H9 (cell line): ENCODE measurements at regions not wholly inside any gene's neighbourhood (a gene's known extent, or its start where the extent isn't known, plus 50 kb on each side); places are given as distances from the start of the nearest gene placed in this dataset.

ENCODE experiments used
- DNase-seq: peaks from one replicate; pipeline ENCODE4 v3.0.0-alpha.2; 2017
- H2AFZ ChIP-seq: one replicate; pipeline ENCODE4 v1.6.1; 2013; ENCODE audit warnings: mild to moderate bottlenecking, low read length, control low read depth, moderate library complexity
- H2AK5ac ChIP-seq: 2 replicates; pipeline ENCODE4 v1.6.1; 2013; ENCODE audit warnings: low read length, control low read depth, mixed read lengths; ENCODE audit not compliant: insufficient read length
- H2BK120ac ChIP-seq: one replicate; pipeline ENCODE4 v1.6.1; 2013; ENCODE audit warnings: low read depth, mild to moderate bottlenecking, low read length, control low read depth, inconsistent platforms; ENCODE audit not compliant: poor library complexity, severe bottlenecking
- H2BK12ac ChIP-seq: 2 replicates; pipeline ENCODE4 v1.6.1; 2013; ENCODE audit warnings: low read length, control low read depth, mixed read lengths, low read depth; ENCODE audit not compliant: insufficient read length
- H2BK15ac ChIP-seq: 2 replicates; pipeline ENCODE4 v1.6.1; 2013; ENCODE audit warnings: low read depth, low read length, control low read depth
- H2BK20ac ChIP-seq: one replicate; pipeline ENCODE4 v1.6.1; 2013; ENCODE audit warnings: low read depth, mild to moderate bottlenecking, low read length, control low read depth, inconsistent platforms; ENCODE audit not compliant: poor library complexity, severe bottlenecking
- H2BK5ac ChIP-seq: 2 replicates; pipeline ENCODE4 v1.6.1; 2013; ENCODE audit warnings: low read length, control low read depth, mixed read lengths; ENCODE audit not compliant: insufficient read length
- H3K14ac ChIP-seq: 2 replicates; pipeline ENCODE4 v1.6.1; 2013; ENCODE audit warnings: low read length, control low read depth; ENCODE audit not compliant: insufficient read depth
- H3K18ac ChIP-seq: 2 replicates; pipeline ENCODE4 v1.6.1; 2013; ENCODE audit warnings: low read depth, mild to moderate bottlenecking, mixed read lengths, low read length, control low read depth; ENCODE audit not compliant: insufficient read length
- H3K23ac ChIP-seq: 2 replicates; pipeline ENCODE4 v1.6.1; 2013; ENCODE audit warnings: low read length, control low read depth, mixed read lengths, low read depth; ENCODE audit not compliant: insufficient read length
- H3K23me2 ChIP-seq: 2 replicates; pipeline ENCODE4 v1.6.1; 2013; ENCODE audit warnings: low read depth, mild to moderate bottlenecking, mixed read lengths, low read length, control low read depth; ENCODE audit not compliant: insufficient read length, poor library complexity, severe bottlenecking
- H3K27ac ChIP-seq: 2 replicates; pipeline ENCODE4 v1.5.1; 2013; ENCODE audit warnings: low read length, control low read depth, mixed read lengths, low read depth; ENCODE audit not compliant: insufficient read length
- H3K27me3 ChIP-seq: 2 replicates; pipeline ENCODE4 v1.6.1; 2013; ENCODE audit warnings: low read length, control low read depth, inconsistent platforms; ENCODE audit not compliant: insufficient read depth
- H3K4ac ChIP-seq: 2 replicates; pipeline ENCODE4 v1.6.1; 2013; ENCODE audit warnings: low read depth, mild to moderate bottlenecking, control low read depth, inconsistent platforms, low read length, moderate library complexity
- H3K4me1 ChIP-seq: 2 replicates; pipeline ENCODE4 v1.6.1; 2013; ENCODE audit warnings: low read length, control low read depth, inconsistent platforms; ENCODE audit not compliant: insufficient read depth
- H3K4me2 ChIP-seq: 2 replicates; pipeline ENCODE4 v1.6.1; 2013; ENCODE audit warnings: low read length, control low read depth, mixed read lengths; ENCODE audit not compliant: insufficient read length, insufficient read depth
- H3K56ac ChIP-seq: 2 replicates; pipeline ENCODE4 v1.6.1; 2013; ENCODE audit warnings: low read depth, mild to moderate bottlenecking, mixed read lengths, low read length, control low read depth; ENCODE audit not compliant: insufficient read length
- H3K79me1 ChIP-seq: 2 replicates; pipeline ENCODE4 v1.6.1; 2013; ENCODE audit warnings: low read depth, mild to moderate bottlenecking, moderate library complexity, low read length, control low read depth, inconsistent platforms; ENCODE audit not compliant: insufficient read depth, poor library complexity, severe bottlenecking
- H3K79me2 ChIP-seq: 2 replicates; pipeline ENCODE4 v1.6.1; 2013; ENCODE audit warnings: low read length, control low read depth, inconsistent platforms; ENCODE audit not compliant: insufficient read depth
- H3K9ac ChIP-seq: 2 replicates; pipeline ENCODE4 v1.6.1; 2013; ENCODE audit warnings: low read length, control low read depth, mixed read lengths; ENCODE audit not compliant: insufficient read length; ENCODE audit errors: extremely low read depth
- H3K9me3 ChIP-seq: one replicate; pipeline ENCODE4 v1.6.1; 2013; ENCODE audit warnings: low read depth, low read length, inconsistent platforms; ENCODE audit not compliant: control insufficient read depth
- H3T11ph ChIP-seq: one replicate; pipeline ENCODE4 v1.6.1; 2013; ENCODE audit warnings: mild to moderate bottlenecking, low read length, control low read depth, inconsistent platforms
- H4K20me1 ChIP-seq: one replicate; pipeline ENCODE4 v1.6.1; 2013; ENCODE audit not compliant: control insufficient read depth, insufficient read length, insufficient read depth
- H4K5ac ChIP-seq: 2 replicates; pipeline ENCODE4 v1.6.1; 2013; ENCODE audit warnings: low read depth, mild to moderate bottlenecking, mixed read lengths, low read length, control low read depth; ENCODE audit not compliant: insufficient read length
- H4K8ac ChIP-seq: replicated peaks from 2 replicates; pipeline ENCODE4 v1.6.1; 2013; ENCODE audit warnings: low read length, control low read depth, mixed read lengths, low read depth; ENCODE audit not compliant: insufficient read length
- H4K91ac ChIP-seq: 2 replicates; pipeline ENCODE4 v1.6.1; 2013; ENCODE audit warnings: low read depth, mild to moderate bottlenecking, moderate library complexity, mixed read lengths, low read length, control low read depth; ENCODE audit not compliant: insufficient read length
- H3K27ac Mint-ChIP-seq, 3 experiments: 2 replicates in 2 of 3; 3 replicates in 1 of 3; pipeline ENCODE4 v1.8.0; 2020 to 2021; ENCODE audit warnings: mixed read lengths in 3 of 3, mild to moderate bottlenecking in 1 of 3, moderate library complexity in 1 of 3
- H3K27me3 Mint-ChIP-seq: 2 replicates; pipeline ENCODE4 v1.8.0; 2021; ENCODE audit warnings: low read depth, mild to moderate bottlenecking, moderate library complexity, mixed read lengths
- H3K36me3 Mint-ChIP-seq, 3 experiments: 2 replicates in 2 of 3; 3 replicates in 1 of 3; pipeline ENCODE4 v1.8.0; 2020 to 2021; ENCODE audit warnings: low read depth in 3 of 3, mixed read lengths in 3 of 3; ENCODE audit not compliant: insufficient read depth in 1 of 3
- H3K4me1 Mint-ChIP-seq, 2 experiments: 2 replicates each; pipeline ENCODE4 v1.8.0; 2020; ENCODE audit warnings: mixed read lengths in 2 of 2
- H3K4me3 Mint-ChIP-seq, 2 experiments: 2 replicates in 1 of 2; 3 replicates in 1 of 2; pipeline ENCODE4 v1.8.0; 2020 to 2021; ENCODE audit warnings: mild to moderate bottlenecking in 2 of 2, mixed read lengths in 2 of 2, moderate library complexity in 1 of 2
- H3K9me3 Mint-ChIP-seq, 2 experiments: 2 replicates in 1 of 2; 3 replicates in 1 of 2; pipeline ENCODE4 v1.8.0; 2020; ENCODE audit warnings: mild to moderate bottlenecking in 2 of 2, mixed read lengths in 2 of 2, moderate library complexity in 1 of 2
- TF ChIP-seq, protein P1 (sequence below): fragments of 200-600 bp; sonication (generic); conservative IDR thresholded peaks from 3 replicates; pipeline ENCODE4 v1.8.0; 2021; ENCODE audit warnings: antibody characterized with exemption, mild to moderate bottlenecking

DNA sequence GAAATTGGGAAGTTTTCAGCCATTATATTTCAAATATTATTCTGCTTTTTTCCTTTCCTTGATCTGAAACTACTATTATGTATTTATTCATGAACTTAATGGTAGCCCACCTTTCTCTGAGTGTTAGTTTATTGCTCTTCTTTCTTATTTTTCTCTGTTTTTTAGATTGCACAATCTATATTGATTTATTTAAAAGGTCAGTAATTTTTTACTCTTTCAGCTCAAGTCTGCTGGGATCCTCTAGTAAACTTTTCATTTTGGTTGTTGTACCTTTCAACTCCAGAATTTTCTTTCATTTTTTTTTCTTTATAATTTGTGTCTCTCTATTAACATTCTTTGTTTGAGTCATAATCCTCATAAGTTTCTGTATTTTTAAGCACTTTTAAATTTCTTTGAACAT is 529.4 kb upstream of the POT1 start:
- Histone ChIP-seq H3K9ac (no peak overlapping the region), H3K23ac (no peak overlapping the region), H3T11ph (no peak overlapping the region), H4K8ac (no peak overlapping the region), H2BK5ac (no peak overlapping the region), H2AFZ (no peak overlapping the region), H4K91ac (no peak overlapping the region), H3K14ac (no peak overlapping the region), H3K23me2 (no peaks in the 10 kb centered on the region), H3K79me2 (no peaks in the 10 kb centered on the region), H4K20me1 (no peaks in the 10 kb centered on the region), H3K56ac (no peak overlapping the region), H3K27ac (no peak overlapping the region), H3K18ac (no peak overlapping the region), H2BK12ac (no peak overlapping the region), H4K5ac (no peak overlapping the region), H3K4ac (no peak overlapping the region), H2BK120ac (no peak overlapping the region), H3K4me2 (no peak overlapping the region), H3K27me3 (no peaks in the 10 kb centered on the region), H2BK15ac (no peak overlapping the region), H3K79me1 (no peaks in the 10 kb centered on the region), H2BK20ac (no peak overlapping the region), H3K4me1 (no peaks in the 10 kb centered on the region), H2AK5ac (no peak overlapping the region), H3K9me3 (peaks cover 6% of the 10 kb centered on the region)
- no peaks in the 10 kb centered on the region; the same call in 1 of the 2 replicates for H3K27me3 Mint-ChIP-seq
- TF ChIP-seq, protein P1, sequence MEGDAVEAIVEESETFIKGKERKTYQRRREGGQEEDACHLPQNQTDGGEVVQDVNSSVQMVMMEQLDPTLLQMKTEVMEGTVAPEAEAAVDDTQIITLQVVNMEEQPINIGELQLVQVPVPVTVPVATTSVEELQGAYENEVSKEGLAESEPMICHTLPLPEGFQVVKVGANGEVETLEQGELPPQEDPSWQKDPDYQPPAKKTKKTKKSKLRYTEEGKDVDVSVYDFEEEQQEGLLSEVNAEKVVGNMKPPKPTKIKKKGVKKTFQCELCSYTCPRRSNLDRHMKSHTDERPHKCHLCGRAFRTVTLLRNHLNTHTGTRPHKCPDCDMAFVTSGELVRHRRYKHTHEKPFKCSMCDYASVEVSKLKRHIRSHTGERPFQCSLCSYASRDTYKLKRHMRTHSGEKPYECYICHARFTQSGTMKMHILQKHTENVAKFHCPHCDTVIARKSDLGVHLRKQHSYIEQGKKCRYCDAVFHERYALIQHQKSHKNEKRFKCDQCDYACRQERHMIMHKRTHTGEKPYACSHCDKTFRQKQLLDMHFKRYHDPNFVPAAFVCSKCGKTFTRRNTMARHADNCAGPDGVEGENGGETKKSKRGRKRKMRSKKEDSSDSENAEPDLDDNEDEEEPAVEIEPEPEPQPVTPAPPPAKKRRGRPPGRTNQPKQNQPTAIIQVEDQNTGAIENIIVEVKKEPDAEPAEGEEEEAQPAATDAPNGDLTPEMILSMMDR, result no peak
- no peak overlapping the region for H3K27ac Mint-ChIP-seq
- no peak overlapping the region for H3K4me3 Mint-ChIP-seq
- H3K9me3 Mint-ChIP-seq, result peaks cover 13 to 21% of the 10 kb centered on the region in 2 experiments
- no peak for DNase-seq
- peaks cover 2 to 6% of the 10 kb centered on the region in 2 experiments for H3K4me1 Mint-ChIP-seq
- H3K36me3 Mint-ChIP-seq, result peaks cover 0 to 11% (median 6%) of the 10 kb centered on the region in 3 experiments; a peak in 4 of 7 replicates
